GM19455 (cell line): ENCODE measurements at regions not wholly inside any gene's neighbourhood (a gene's known extent, or its start where the extent isn't known, plus 50 kb on each side); places are given as distances from the start of the nearest gene placed in this dataset.

ENCODE experiments used
- ATAC-seq: cut with Tn5 transposase; IDR thresholded peaks from one replicate; pipeline ENCODE4 v1.9.1; 2021; ENCODE audit not compliant: unreplicated experiment

DNA sequence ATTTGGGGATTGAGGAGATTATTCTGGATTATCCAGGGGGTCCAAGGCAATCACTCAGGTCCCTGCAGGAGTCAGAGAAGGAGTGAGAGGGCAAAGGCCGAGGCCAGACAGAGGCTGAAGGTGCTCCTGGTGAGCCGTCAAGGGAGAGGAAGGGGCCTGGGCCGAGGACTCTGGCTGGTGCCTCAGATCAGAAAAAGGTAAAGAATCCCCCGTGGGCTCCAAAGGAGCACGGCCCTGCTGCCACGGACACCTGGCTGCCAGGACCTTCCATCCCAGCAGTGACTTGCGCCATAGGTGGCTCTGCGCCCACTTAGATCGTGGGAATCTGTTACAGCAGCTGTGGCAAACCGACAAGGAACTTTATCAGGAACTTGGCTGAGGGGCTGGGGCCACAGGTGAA, 374.8 kb upstream of the MYT1L start:
- no peak for ATAC-seq

DNA sequence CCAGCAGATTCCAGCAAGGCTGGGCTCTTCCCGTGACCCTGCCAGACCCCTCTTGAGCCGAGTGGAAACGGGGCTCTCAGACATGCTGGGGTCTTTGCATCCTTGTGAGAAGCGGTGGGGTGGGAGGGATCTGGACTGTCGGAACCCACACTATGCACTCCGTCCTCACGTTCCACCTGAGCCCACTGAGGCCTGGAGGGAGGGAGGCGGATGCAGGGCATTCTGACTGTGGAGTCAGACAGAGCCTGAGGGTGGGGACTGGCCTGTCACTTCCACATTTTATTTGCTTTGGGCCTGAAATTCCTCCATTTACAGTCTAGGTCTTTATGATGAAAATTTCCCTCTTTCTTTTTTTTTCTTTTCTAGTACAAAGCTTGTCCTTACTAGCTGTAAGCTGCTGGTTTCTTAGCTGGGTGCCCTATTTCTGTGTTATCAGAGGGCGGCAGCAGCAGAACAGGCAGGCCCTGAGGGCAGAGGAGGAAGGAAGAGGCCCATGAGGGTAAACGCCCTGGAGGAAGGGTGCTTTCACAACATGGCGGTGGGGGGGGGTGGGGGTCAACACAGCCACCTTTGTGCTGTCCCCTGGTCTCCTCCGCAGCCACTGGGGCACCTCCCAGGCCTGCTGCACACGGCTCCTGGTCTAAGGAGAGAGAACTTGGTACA, 373.5 kb upstream of the MYT1L start:
- no peak for ATAC-seq

DNA sequence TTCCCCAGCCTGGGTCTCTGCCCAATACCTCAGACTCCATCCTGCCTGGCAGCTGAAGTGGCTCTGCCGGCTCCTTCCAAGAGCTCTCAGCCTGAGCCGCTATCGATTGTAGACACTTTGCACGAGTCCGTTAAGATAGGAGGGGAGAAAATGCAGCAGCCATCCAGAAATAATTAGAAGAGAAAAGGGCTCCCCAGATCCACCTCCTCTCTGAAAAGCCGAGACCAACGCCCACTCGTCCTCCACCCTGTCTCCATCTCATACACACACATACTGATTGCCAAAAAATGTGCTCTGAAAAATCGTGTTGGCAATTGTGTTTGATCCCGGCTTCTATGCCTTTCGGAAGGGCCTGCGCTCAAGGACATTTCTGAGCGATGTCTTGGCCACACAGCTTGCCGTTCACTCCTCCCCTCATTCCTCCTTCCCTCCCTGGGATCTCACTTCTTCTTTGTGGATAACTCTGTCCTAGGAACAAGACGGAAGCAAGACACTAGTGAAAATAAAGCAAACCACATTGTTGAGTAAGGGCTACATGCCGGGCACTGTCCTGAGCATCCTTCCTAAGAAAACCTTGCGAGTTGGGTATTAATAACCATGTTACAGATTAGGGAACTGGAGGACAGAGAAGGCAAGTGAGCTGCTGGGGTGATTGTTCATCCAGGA, 372.8 kb upstream of the MYT1L start:
- ATAC-seq = no peak

DNA sequence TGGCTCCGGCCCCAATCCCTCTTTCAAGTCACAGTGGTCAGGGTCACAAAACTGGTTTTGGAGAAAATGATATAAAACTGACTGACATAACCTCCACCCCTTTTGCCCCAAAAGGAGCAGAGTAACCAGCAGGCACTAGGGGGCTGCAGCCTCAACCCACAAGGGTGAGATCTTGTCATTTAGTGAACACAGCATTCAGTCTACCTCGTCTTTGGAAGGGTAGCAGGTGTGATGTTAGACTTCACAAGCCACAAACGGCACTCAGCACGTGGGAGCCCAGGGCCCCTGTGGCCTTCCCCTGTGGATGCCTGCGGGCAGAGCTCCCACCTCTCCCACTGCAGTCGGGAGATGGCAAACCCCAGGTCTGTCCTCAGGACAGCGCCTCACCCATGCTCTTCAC, 372.1 kb upstream of the MYT1L start:
- ATAC-seq = no peak

DNA sequence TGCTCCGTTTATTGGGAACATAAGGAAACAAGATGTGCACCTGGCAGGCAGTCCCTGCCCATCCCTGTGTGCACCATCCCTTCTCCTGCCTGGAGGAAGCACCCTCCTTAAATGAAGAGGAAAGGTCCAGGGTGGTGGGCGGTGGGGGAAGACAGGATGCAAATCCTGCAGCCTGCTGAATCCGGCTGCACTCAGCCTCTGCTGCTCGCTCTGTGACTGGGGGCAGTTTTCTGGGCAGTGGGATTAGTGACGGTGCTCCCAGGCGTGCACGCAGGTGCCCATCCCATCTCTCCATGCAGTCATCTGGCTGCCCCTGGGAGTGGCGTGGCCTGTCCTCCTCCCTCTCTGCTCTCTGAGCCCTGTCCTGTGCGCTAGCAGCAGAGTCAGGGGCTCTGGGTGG, 371.3 kb upstream of the MYT1L start:
- no peak for ATAC-seq

DNA sequence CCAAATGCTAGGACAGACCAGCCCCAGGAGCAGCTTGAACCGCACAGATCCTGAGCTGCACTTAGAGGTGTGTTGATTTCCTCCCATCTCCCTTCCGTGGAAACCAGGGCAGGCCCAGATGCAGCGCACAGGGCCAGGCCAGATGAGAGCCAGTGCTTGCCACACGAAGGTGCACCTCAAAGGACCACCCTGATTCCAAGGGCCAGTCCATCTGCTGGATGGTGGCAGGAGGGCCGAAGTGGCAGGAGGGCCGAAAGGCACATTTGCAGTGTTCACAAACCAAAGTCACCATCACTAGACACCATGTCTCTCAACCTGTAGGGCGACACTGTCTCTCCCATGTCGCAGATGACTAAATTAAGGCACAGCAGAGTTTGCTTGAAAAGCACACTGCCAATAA, 370.7 kb upstream of the MYT1L start:
- ATAC-seq = no peak

DNA sequence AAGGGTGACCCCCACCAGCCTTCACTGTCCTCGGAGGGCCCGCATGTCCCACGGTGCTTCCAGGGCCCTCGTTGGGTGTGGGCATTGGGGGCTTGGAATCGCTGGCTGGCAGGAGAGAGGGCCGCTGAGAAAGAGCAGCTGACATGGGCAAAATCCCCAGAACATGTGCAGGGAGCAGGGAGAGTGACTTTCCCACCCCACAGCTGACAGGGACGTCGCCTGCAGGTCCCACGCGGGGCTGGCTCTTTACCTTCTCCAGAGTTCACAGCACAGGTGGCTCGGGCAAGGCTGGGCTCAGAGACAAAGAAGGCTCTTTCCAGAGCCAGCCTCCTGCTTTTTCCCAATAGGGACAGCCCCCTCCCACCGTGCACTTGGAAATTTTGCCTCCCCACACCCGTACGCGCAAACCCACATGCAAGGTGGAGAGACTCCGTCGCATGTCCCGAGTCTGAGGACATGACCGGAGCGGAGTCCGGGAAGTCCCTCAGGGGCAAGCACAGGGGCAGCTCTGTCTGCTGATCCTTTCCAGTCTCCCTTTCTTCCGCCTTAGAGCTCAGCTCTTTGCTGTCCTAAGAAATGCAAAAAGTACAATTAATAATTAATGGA, 370.2 kb upstream of the MYT1L start:
- no peak for ATAC-seq

DNA sequence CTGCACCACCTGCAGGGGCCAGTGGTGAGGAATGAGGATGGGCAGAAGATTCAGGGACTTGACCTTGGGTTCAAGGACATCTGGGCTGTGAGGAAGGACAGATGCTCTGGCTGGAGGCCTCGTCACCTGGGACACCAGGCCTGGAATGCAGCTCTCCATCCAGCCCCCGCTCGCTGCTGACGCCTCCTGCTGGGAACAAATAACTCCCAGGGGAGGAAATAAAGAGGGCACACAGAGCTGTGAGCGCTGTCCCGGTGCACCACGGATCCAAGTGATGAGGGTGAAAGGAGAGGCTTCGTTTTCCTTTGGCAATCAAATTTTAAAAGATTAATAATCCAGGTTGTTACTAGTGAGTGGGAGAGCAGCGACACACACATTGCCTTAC, 368.0 kb upstream of the MYT1L start:
- ATAC-seq = no peak

DNA sequence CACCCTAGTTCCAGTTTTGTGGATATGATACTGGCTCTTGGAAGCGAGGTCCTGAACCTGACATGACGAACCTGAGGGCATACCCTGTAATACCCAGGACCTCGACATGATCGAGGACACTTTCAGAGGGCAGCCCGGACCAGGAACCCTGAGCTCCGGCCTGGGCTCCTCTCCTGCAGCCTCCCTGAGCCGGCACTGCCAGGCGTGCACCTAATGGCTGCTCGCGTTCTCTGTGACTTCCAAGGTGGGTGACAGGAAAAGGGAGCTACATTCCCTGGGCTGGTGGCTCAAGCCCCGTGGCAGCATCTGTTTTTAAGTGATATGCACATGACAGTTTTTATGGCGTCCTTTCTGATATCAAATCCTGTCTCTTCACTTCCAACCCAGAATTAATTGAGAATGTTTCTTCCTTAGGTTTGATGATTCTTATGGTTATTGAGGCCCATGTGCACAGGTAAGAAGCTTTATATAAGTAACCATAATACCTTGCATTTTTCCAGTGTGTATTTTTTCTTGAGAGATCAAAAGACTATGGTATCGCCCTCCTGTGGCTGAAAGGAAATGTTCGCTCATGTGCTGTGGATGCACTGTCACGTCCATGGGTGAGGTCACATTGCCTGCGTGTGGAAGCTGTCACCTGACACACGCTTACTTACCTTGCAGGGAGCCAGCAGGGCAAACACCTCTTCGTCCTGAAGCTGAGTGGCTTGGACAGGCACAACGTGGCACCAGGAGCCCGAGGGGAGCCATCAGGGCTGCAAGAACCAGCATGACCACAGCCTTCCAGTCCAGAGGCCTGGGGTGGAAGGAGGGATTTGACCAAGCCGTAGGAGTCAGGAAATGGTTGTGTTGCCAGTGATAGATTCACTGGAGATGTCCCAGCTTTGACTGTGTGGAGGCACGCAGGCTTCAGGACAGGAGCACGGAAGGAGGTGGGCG, 367.4 kb upstream of the MYT1L start:
- no peak for ATAC-seq

DNA sequence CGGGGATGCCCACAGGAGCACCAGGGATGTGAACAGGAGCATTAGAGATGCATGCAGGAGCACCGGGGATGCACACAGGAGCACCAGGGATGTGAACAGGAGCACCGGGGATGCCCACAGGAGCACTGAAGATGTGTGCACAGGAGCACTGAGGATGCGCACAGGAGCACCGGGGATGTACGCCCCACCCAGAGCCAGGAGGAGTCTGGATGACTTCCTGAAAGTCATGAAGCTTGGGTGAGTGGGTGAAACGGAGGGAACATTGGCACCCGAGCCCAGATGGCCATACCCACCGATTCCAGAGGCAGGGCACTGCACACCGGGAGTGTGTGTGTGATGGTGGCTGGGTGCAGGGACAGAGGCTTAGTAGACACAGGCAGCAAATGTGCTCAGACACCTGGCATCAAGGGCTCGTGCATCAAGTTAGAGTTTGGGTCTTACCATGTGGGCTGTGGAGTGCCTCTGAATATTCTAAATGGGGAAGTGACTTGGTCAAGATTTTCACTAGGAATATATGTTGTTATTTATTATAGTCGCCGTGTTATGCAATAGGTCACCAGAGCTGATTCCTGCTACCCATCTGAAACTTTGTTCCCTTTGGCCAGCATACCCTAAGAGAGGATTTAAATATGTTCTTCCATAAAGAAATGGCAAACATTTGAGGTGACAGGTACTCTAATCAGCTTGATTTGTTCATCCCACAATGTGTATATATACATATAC, 365.8 kb upstream of the MYT1L start:
- no peak for ATAC-seq

DNA sequence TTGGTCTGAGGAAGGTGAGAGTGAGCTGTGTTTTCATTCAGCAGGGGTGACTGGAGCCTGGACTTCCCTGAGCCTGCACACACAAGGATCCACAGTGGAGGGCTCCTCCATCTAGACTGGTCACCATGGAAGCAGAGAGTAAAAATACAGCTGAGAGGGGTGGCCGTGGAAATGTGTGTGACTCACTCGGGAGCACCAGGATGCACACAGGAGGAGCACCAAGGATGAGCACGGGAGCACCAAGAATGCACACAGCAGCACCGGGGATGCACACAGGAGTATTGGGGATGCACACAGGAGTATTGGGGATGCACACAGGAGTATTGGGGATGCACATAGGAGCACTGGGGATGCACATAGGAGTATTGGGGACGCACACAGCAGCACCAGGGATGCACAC, 365.2 kb upstream of the MYT1L start:
- no peak for ATAC-seq

DNA sequence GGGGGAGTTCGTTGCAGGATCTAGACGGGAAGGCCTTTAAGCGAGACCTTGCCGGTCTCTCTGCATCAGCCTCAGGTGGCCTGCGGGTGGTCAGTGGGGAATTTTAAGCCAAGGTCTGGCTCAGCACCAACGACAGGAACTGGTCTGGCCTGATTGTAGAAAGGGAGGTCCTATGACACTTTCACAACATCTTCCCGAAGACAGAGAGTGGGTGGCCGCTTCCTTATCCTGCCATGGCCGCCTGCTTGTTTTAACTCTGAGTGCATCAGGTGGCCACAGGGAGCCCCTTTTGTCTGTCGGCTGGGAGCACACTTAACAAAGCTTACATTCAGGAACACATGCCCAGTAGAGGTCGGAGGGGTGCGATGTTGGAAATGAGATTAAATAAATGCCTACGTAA, 363.7 kb upstream of the MYT1L start:
- ATAC-seq = no peak

DNA sequence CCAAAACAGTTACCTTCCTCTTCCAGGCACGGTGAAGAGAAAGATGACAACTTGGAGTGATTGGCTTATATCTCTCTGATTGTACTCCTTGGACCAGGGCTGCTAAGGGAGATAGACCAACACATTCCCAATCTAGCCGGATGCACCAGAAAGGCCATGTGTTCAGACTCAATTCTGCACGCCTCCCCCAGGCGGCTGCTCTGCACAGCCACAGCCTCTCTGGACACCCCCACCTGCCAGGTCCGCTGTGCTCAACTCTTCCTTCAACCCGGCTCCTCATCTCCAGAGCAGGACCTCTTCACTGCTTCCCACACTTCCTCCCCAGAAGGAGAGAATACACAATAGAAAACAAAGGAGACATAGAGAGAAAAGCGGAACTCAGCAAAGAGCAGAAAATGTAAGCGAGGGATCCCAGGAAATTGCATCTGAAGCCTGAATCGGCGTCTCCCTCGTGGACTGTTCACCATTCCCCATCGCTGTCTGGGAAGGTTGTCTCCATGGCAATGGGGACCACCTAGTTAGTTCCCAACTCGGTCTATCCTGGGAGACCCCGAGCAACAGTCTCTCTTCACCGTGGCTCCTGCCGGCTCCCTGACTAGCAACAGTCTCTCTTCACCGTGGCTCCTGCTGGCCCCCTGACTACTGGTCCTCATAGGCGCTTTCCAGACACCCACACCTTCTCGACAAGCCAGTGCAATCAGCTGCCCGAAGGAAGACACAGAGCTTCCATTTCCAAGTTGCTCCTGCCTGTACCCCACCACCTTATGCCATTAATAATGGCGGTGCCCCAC, 361.7 kb upstream of the MYT1L start:
- no peak for ATAC-seq

DNA sequence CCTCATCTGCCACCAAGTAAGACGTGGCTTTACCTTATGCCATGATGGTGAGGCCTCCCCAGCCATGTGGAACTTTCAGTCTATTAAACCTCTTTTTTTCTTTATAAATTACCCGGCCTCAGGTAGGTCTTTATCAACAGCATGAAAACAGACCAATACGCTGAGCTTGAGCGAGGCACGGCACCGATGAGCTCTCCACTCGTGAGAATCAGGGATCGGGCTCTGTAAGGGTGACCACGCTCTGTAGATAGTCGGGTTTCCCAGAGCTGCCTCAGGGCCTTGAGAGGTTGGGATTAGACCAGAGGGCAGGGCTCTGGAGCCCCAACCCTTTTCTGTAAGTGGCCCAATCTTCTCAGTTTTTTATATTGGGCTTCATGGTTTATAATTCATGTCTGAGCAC, 360.3 kb upstream of the MYT1L start:
- no peak for ATAC-seq

DNA sequence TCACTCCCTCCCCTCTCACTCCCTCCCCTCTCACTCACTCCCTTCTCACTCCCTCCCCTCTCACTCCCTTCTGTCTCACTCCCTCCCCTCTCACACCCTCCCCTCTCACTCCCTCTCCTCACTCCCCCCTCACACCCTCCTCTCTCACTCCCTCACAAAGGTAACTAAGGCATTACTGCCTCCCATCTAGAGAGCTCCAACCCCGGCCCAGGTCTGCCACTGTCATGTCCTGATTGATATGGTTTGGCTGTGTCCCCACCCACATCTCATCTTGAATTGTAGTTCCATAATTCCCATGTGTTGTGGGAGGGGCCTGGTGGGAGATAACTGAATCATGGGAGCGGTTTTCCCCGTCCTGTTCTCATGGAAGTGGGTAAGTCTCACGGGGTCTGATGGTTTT, 359.9 kb upstream of the MYT1L start:
- no peak for ATAC-seq

DNA sequence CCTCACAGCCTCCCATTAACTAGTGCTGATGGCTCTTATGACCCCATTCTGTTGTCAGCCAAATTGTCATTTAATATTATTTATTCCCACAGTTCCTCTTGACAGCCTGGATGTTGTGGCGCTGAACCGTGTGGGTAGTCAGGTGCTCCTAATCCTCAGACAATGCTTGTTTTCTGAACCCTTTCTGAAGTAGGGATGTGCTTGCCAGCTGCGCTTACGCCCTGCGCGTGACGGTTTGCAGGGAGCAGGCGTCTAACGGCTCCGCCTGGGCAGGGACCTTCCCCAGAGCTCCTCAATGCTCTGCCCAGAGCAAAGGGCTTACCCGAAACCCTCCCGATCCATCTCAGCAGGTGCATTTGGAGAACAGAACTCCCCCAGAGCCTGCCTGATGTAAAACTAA, 358.2 kb upstream of the MYT1L start:
- no peak for ATAC-seq

DNA sequence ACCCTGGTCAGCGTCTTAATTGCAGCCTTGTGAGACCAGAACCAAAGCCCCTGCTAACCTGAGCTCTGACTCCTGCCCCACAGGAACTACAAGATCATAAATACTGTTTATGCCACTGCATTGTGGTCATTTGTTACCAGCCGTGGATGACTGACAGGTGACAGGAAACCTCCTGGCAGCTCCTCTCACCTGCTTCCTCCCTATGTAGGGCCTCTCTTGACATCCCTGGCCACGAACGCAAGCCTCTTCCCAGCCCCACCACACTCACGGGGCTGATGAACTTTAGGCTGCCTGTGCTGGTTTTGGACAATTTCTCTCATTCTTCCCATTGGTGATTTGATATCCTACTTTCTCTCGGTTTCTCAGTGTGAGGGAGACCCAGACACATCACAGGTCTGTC, 357.2 kb upstream of the MYT1L start:
- ATAC-seq = no peak

DNA sequence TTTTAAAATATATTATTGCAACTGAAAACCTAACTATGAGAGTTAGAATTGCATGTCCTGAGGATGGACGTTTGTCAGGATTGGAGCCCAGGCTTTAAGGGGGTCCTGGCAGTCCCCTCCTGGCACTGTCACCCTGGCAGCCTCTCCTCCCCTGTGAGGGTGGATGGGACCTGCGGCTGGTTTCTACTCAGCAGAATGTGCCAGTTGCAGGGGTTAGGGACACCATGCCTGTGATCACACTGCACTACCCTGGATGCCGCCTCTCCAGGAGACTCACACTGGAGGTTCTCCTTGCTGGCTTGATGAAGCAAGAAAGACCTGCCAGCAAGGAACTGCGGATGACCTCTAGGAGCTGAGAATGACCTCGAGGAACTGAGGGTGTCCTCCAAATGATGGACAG, 356.7 kb upstream of the MYT1L start:
- ATAC-seq = no peak

DNA sequence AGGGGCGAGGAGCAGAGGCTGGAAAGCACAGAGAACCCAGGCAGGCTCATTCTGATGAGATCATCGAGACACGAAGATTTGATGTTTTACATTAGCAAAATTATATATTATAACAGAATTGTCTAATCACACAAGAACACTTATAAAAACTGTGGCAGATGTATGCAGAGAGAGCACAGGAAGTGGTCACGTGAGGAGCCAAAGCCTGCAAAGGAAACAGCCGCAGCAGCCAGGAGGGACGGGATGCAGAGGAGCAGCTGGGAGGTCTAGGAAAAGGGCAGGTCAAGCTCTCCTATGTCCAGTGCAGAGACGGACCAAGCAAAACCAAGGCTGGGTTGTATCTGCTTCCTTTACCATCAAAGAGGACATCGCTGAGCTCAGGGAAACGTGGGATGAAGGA, 355.1 kb upstream of the MYT1L start:
- ATAC-seq = no peak

DNA sequence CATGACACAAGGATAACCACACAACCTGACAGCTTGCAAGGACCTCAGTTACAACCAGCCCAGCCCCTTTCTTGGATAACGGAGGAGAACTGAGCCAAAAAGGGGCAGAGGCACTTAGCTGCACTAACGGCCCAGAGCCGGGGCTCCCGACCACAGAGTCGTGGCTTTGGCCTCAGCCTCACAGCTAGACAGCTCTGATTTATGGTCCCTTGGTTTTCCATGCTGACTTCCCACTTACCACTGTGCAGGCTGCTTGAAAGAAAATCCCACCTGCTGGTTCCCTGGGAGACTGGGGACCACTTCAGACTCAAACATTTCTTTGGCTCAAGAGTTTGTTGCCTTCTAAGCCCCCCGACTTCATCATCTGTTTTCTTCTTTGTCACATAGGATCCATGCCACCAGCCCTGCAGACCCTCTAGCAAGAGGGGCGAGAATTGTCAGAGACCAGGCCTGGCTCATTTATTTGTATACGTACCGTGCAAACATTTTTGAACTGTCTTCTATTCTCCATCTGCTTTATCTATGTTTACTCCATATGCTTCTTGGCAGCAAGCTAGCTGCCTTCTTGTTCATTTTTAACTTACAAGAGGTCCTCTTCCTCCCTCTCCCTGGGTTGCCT, 352.6 kb upstream of the MYT1L start:
- no peak for ATAC-seq
